ENCODE measurements at regions not wholly inside any gene's neighbourhood (a gene's known extent, or its start where the extent isn't known, plus 50 kb on each side); places are given as distances from the start of the nearest gene placed in this dataset.

- TF ChIP-seq, protein P1, sequence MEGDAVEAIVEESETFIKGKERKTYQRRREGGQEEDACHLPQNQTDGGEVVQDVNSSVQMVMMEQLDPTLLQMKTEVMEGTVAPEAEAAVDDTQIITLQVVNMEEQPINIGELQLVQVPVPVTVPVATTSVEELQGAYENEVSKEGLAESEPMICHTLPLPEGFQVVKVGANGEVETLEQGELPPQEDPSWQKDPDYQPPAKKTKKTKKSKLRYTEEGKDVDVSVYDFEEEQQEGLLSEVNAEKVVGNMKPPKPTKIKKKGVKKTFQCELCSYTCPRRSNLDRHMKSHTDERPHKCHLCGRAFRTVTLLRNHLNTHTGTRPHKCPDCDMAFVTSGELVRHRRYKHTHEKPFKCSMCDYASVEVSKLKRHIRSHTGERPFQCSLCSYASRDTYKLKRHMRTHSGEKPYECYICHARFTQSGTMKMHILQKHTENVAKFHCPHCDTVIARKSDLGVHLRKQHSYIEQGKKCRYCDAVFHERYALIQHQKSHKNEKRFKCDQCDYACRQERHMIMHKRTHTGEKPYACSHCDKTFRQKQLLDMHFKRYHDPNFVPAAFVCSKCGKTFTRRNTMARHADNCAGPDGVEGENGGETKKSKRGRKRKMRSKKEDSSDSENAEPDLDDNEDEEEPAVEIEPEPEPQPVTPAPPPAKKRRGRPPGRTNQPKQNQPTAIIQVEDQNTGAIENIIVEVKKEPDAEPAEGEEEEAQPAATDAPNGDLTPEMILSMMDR (conservative IDR thresholded peaks at IDR 0.05; ENCODE audit: low read length), result no peak
- TF ChIP-seq EZH2phosphoT487 (IDR thresholded peaks at IDR 0.05; ENCODE audit: borderline replicate concordance), result no peak
These were observed 324.7 kb downstream of the TCERG1L start for GRCh38 chr10:130986846-130987245.
